OCI-LY7 (cell line): ENCODE measurements at regions not wholly inside any gene's neighbourhood (a gene's known extent, or its start where the extent isn't known, plus 50 kb on each side); places are given as distances from the start of the nearest gene placed in this dataset.

Experiments used
- BruUV-seq: library from RNA; stranded (reverse); fragments of 400-500 nt; replicated peaks from 2 replicates; lab custom pipeline; 2021; lab: Mats Ljungman, UMichigan
- CTCF ChIA-PET: fragments of 300-600 bp; sonication (Branson Sonifier 250); formaldehyde crosslinking; loops from one replicate; lab custom pipeline; 2022; ENCODE audit warnings: antibody characterized with exemption; ENCODE audit not compliant: unreplicated experiment; lab: Charles Lee
- POLR2A ChIA-PET: fragments of 300-600 bp; sonication (Branson Sonifier 250); formaldehyde crosslinking; loops from one replicate; lab custom pipeline; 2022; ENCODE audit warnings: antibody characterized with exemption; lab: Charles Lee
- DNase-seq: peaks from one replicate; pipeline ENCODE4 v3.0.0-alpha.2; 2015; ENCODE audit warnings: low spot score
- H2AFZ ChIP-seq: fragments of 200-600 bp; sonication (generic), shearing (Covaris generic); 2 replicates; pipeline ENCODE4 v1.6.1; 2014; ENCODE audit warnings: mild to moderate bottlenecking, antibody characterized with exemption, low read length, moderate library complexity
- H3K27ac ChIP-seq: fragments of 200-600 bp; sonication (generic); 2 replicates; pipeline ENCODE4 v1.5.1; 2014; ENCODE audit warnings: mixed run types, low read depth, mild to moderate bottlenecking, moderate library complexity, low read length, inconsistent platforms; ENCODE audit not compliant: poor library complexity, severe bottlenecking
- H3K36me3 ChIP-seq: fragments of 200-600 bp; sonication (generic); 2 replicates; pipeline ENCODE4 v1.6.1; 2014; ENCODE audit warnings: mild to moderate bottlenecking, antibody characterized with exemption, low read length, moderate library complexity, mixed read lengths; ENCODE audit not compliant: insufficient read depth
- H3K4me1 ChIP-seq: fragments of 200-600 bp; sonication (generic); 2 replicates; pipeline ENCODE4 v1.5.1; 2014; ENCODE audit warnings: mild to moderate bottlenecking, low read length; ENCODE audit not compliant: insufficient read depth, poor library complexity, severe bottlenecking
- H3K4me2 ChIP-seq: fragments of 200-600 bp; sonication (generic); 2 replicates; pipeline ENCODE4 v1.6.1; 2014; ENCODE audit warnings: mild to moderate bottlenecking, low read length
- H3K4me3 ChIP-seq: fragments of 200-600 bp; sonication (generic); 2 replicates; pipeline ENCODE4 v1.5.1; 2014; ENCODE audit warnings: mild to moderate bottlenecking, low read depth, low read length; ENCODE audit not compliant: poor library complexity, severe bottlenecking
- H3K79me2 ChIP-seq: fragments of 200-600 bp; sonication (generic); 2 replicates; pipeline ENCODE4 v1.6.1; 2016; ENCODE audit warnings: low read depth, mild to moderate bottlenecking, low read length, moderate library complexity, mixed read lengths; ENCODE audit not compliant: insufficient read depth
- H3K9me2 ChIP-seq: fragments of 200-600 bp; sonication (generic); 2 replicates; pipeline ENCODE4 v1.6.1; 2016; ENCODE audit warnings: mild to moderate bottlenecking, low read length, mixed read lengths; ENCODE audit not compliant: insufficient read depth
- H3K9me3 ChIP-seq: fragments of 200-600 bp; sonication (generic); 2 replicates; pipeline ENCODE4 v1.6.1; 2014; ENCODE audit warnings: mild to moderate bottlenecking, mixed run types, low read length, mixed read lengths
- H4K20me1 ChIP-seq: fragments of 200-600 bp; sonication (generic); 2 replicates; pipeline ENCODE4 v1.6.1; 2014; ENCODE audit warnings: mild to moderate bottlenecking, antibody characterized with exemption, low read length, moderate library complexity, mixed read lengths; ENCODE audit not compliant: insufficient read depth
- CTCF ChIP-seq: fragments of 200-600 bp; sonication (generic); conservative IDR thresholded peaks from 2 replicates; pipeline ENCODE4 v1.5.1; 2014; ENCODE audit warnings: mild to moderate bottlenecking, antibody characterized with exemption, low read length, moderate library complexity, mixed read lengths
- EZH2phosphoT487 ChIP-seq: fragments of 200-600 bp; sonication (generic); IDR thresholded peaks from 2 replicates; pipeline ENCODE4 v1.6.1; 2018; ENCODE audit warnings: low read depth, borderline replicate concordance, mild to moderate bottlenecking, mixed run types, antibody characterized with exemption, low read length, moderate library complexity, mixed read lengths
- intact Hi-C: fragments of 100-400 bp; cut with micrococcal nuclease; formaldehyde crosslinking; loops from one replicate; pipeline ENCODE4 v1.10.0; 2022; ENCODE audit not compliant: unreplicated experiment

GRCh38 chr12:105954951-105955931, 183.5 kb downstream of the NUAK1 start:
- no peaks in the 10 kb centered on the region for H3K4me1 ChIP-seq
- H3K4me2 ChIP-seq, result no peak overlapping the region
- no peaks in the 10 kb centered on the region for H3K9me3 ChIP-seq
- no peaks in the 10 kb centered on the region for H3K79me2 ChIP-seq
- TF ChIP-seq EZH2phosphoT487 (no peak), CTCF (no peak)
- ChIA-PET POLR2A (interaction anchor here (0.6 kb wide), 1 partner anchor 1121 kb away, joined by 3 read pairs; no protein-coding TSS in a partner anchor), CTCF (no interaction called here)
- H3K27ac ChIP-seq, result no peak overlapping the region
- no peaks in the 10 kb centered on the region for H4K20me1 ChIP-seq
- no peaks in the 10 kb centered on the region for H3K9me2 ChIP-seq
- BruUV-seq, result no TSS peak
- no peaks in the 10 kb centered on the region for H3K36me3 ChIP-seq
- no peak overlapping the region for H3K4me3 ChIP-seq
- no peak for DNase-seq
- no peak overlapping the region for H2AFZ ChIP-seq
- intact Hi-C loops, result no loop called here

GRCh38 chr12:105955976-105956375, 182.8 kb downstream of the NUAK1 start:
- BruUV-seq, result no TSS peak
- H3K4me1 ChIP-seq, result no peaks in the 10 kb centered on the region
- intact Hi-C loops, result no loop called here
- no peaks in the 10 kb centered on the region for H3K79me2 ChIP-seq
- ChIA-PET CTCF (no interaction called here), POLR2A (interaction anchor here (0.6 kb wide), 1 partner anchor 1122 kb away, joined by 3 read pairs; no protein-coding TSS in a partner anchor)
- no peaks in the 10 kb centered on the region for H3K9me2 ChIP-seq
- no peaks in the 10 kb centered on the region for H4K20me1 ChIP-seq
- no peaks in the 10 kb centered on the region for H3K36me3 ChIP-seq
- H3K9me3 ChIP-seq, result no peaks in the 10 kb centered on the region
- H3K27ac ChIP-seq, result no peak overlapping the region
- no peak overlapping the region for H3K4me3 ChIP-seq
- DNase-seq, result no peak
- no peak overlapping the region for H3K4me2 ChIP-seq
- no peak overlapping the region for H2AFZ ChIP-seq
- TF ChIP-seq EZH2phosphoT487, result no peak
- no peak for TF ChIP-seq CTCF
